ENCODE measurements at regions not wholly inside any gene's neighbourhood (a gene's known extent, or its start where the extent isn't known, plus 50 kb on each side); places are given as distances from the start of the nearest gene placed in this dataset.

GRCh38 chr4:62210486-62210885 is 1010.4 kb downstream of the ADGRL3 start:
- peak; percentile 33 for DNase-seq (ENCODE audit: low read depth)
- in situ Hi-C loops (cut with HindIII; ENCODE audit: low sequenced_read_pairs): no loop called here
- no peak overlapping the region for H3K4me3 ChIP-seq (ENCODE audit: low read depth, low read length)
- no peak for TF ChIP-seq CTCF (IDR thresholded peaks at IDR 0.05; ENCODE audit: low read depth, low read length, missing control alignments)

GRCh38 chr4:62209757-62210485 is 1009.8 kb downstream of the ADGRL3 start:
- no peak for TF ChIP-seq CTCF (IDR thresholded peaks at IDR 0.05; ENCODE audit: low read depth, low read length, missing control alignments)
- H3K4me3 ChIP-seq (ENCODE audit: low read depth, low read length): no peak overlapping the region
- in situ Hi-C loops (cut with HindIII; ENCODE audit: low sequenced_read_pairs): no loop called here
- no peak for DNase-seq (ENCODE audit: low read depth)

- no peak overlapping the region for H3K4me3 ChIP-seq (ENCODE audit: low read depth, low read length)
- TF ChIP-seq CTCF (IDR thresholded peaks at IDR 0.05; ENCODE audit: low read depth, low read length, missing control alignments): no peak
- no peak for DNase-seq (ENCODE audit: low read depth)
- in situ Hi-C loops (cut with HindIII; ENCODE audit: low sequenced_read_pairs): no loop called here
These were observed 1008.8 kb downstream of the ADGRL3 start for GRCh38 chr4:62208921-62209320.

- TF ChIP-seq CTCF (IDR thresholded peaks at IDR 0.05; ENCODE audit: low read depth, low read length, missing control alignments): no peak
- in situ Hi-C loops (cut with HindIII; ENCODE audit: low sequenced_read_pairs): no loop called here
- DNase-seq (ENCODE audit: low read depth): no peak
- no peak overlapping the region for H3K4me3 ChIP-seq (ENCODE audit: low read depth, low read length)
These were observed 1004.0 kb downstream of the ADGRL3 start for GRCh38 chr4:62204136-62204535.

- DNase-seq (ENCODE audit: low read depth): no peak
- TF ChIP-seq CTCF (IDR thresholded peaks at IDR 0.05; ENCODE audit: low read depth, low read length, missing control alignments): no peak
- H3K4me3 ChIP-seq (ENCODE audit: low read depth, low read length): no peak overlapping the region
- in situ Hi-C loops (cut with HindIII; ENCODE audit: low sequenced_read_pairs): no loop called here
These were observed 999.2 kb downstream of the ADGRL3 start for GRCh38 chr4:62199291-62199810.

GRCh38 chr4:62196338-62196737 is 996.2 kb downstream of the ADGRL3 start:
- DNase-seq (ENCODE audit: low read depth): no peak
- TF ChIP-seq CTCF (IDR thresholded peaks at IDR 0.05; ENCODE audit: low read depth, low read length, missing control alignments): no peak
- H3K4me3 ChIP-seq (ENCODE audit: low read depth, low read length): no peak overlapping the region
- in situ Hi-C loops (cut with HindIII; ENCODE audit: low sequenced_read_pairs): no loop called here
